Neural cell (in vitro differentiated cells): ENCODE measurements at regions not wholly inside any gene's neighbourhood (a gene's known extent, or its start where the extent isn't known, plus 50 kb on each side); places are given as distances from the start of the nearest gene placed in this dataset.

Experiments
- CTCF ChIP-seq: fragments of 450-650 bp; IDR thresholded peaks from 2 replicates; pipeline ENCODE4 v1.5.1; 2014; ENCODE audit warnings: antibody characterized with exemption, mild to moderate bottlenecking, moderate library complexity; ENCODE audit not compliant: poor library complexity, severe bottlenecking
- EZH2 ChIP-seq: fragments of 200-600, 300-800 bp; shearing (Covaris generic), sonication (generic); IDR thresholded peaks from 2 replicates; pipeline ENCODE4 v1.6.1; 2014; ENCODE audit warnings: antibody characterized with exemption, low read length, borderline replicate concordance, mild to moderate bottlenecking; ENCODE audit not compliant: insufficient read depth, poor library complexity, severe bottlenecking
- MXI1 ChIP-seq: fragments of 450-650 bp; conservative IDR thresholded peaks from 2 replicates; pipeline ENCODE4 v1.6.1; 2014; ENCODE audit warnings: antibody characterized with exemption, mild to moderate bottlenecking; ENCODE audit not compliant: poor library complexity, severe bottlenecking
- POLR2AphosphoS5 ChIP-seq: IDR thresholded peaks from 2 replicates; pipeline ENCODE4 v1.6.1; 2012
- RAD21 ChIP-seq: fragments of 450-650 bp; conservative IDR thresholded peaks from 2 replicates; pipeline ENCODE4 v1.6.1; 2014; ENCODE audit warnings: antibody characterized with exemption, mild to moderate bottlenecking, moderate library complexity
- REST ChIP-seq: IDR thresholded peaks from 2 replicates; pipeline ENCODE4 v1.6.1; 2012; ENCODE audit warnings: borderline replicate concordance
- SMC3 ChIP-seq: fragments of 450-650 bp; conservative IDR thresholded peaks from 2 replicates; pipeline ENCODE4 v1.6.1; 2014; ENCODE audit warnings: antibody characterized with exemption, mild to moderate bottlenecking, moderate library complexity; ENCODE audit not compliant: poor library complexity
- TAF1 ChIP-seq: IDR thresholded peaks from 2 replicates; pipeline ENCODE4 v1.6.1; 2012; ENCODE audit warnings: low read depth

GRCh38 chr13:106063591-106064313 is 471.7 kb downstream of the EFNB2 start:
- TF ChIP-seq CTCF (no peak), POLR2AphosphoS5 (no peak), TAF1 (no peak), RAD21 (no peak), EZH2 (no peak), REST (no peak), MXI1 (no peak), SMC3 (no peak)
